PC-9 (cell line): ENCODE measurements at regions not wholly inside any gene's neighbourhood (a gene's known extent, or its start where the extent isn't known, plus 50 kb on each side); places are given as distances from the start of the nearest gene placed in this dataset.

Source experiments
- BruUV-seq: library from RNA; stranded (reverse); fragments of 400-500 nt; replicated peaks from 2 replicates; lab custom pipeline; 2021; lab: Mats Ljungman, UMichigan
- CTCF ChIA-PET: fragments of 300-600 bp; sonication (Branson Sonifier 250); formaldehyde crosslinking; loops from one replicate; lab custom pipeline; 2022; ENCODE audit warnings: antibody characterized with exemption; lab: Charles Lee
- POLR2A ChIA-PET: fragments of 300-600 bp; sonication (Branson Sonifier 250); formaldehyde crosslinking; loops from one replicate; lab custom pipeline; 2022; ENCODE audit warnings: antibody characterized with exemption; ENCODE audit not compliant: unreplicated experiment; lab: Charles Lee
- DNase-seq, 2 experiments: peaks; one replicate each; pipeline versions ENCODE4 v3.0.0 to v3.0.0-alpha.2; 2015 to 2022; ENCODE audit warnings: mixed read lengths in 1 of 2
- H2AFZ ChIP-seq: fragments of 200-600 bp; sonication (generic); 2 replicates; pipeline ENCODE4 v1.8.1; 2017; ENCODE audit warnings: antibody characterized with exemption
- H3F3A ChIP-seq: fragments of 200-600 bp; sonication (generic); 2 replicates; pipeline ENCODE4 v1.8.1; 2017; ENCODE audit warnings: antibody characterized with exemption, mild to moderate bottlenecking, low read depth; ENCODE audit not compliant: insufficient read depth
- H3K27ac ChIP-seq: fragments of 200-600 bp; sonication (generic); 2 replicates; pipeline ENCODE4 v1.6.1; 2016; ENCODE audit warnings: mixed run types
- H3K27me3 ChIP-seq: fragments of 200-600 bp; sonication (generic); 2 replicates; pipeline ENCODE4 v1.6.1; 2016; ENCODE audit warnings: low read depth, mixed run types; ENCODE audit not compliant: insufficient read depth
- H3K36me3 ChIP-seq: fragments of 200-600 bp; sonication (generic); 2 replicates; pipeline ENCODE4 v1.6.1; 2016; ENCODE audit warnings: low read depth, mixed run types
- H3K4me1 ChIP-seq: fragments of 200-600 bp; sonication (generic); replicated peaks from 2 replicates; pipeline ENCODE4 v1.6.1; 2016; ENCODE audit warnings: mixed run types; ENCODE audit not compliant: insufficient read depth
- H3K4me2 ChIP-seq: fragments of 200-600 bp; sonication (generic); 2 replicates; pipeline ENCODE4 v1.6.1; 2017; ENCODE audit warnings: mixed run types
- H3K4me3 ChIP-seq: fragments of 200-600 bp; sonication (generic); 2 replicates; pipeline ENCODE4 v1.6.1; 2016; ENCODE audit warnings: mixed run types
- H3K79me2 ChIP-seq: fragments of 200-600 bp; sonication (generic); 2 replicates; pipeline ENCODE4 v1.6.1; 2017; ENCODE audit warnings: low read depth, mixed run types
- H3K9me2 ChIP-seq: fragments of 200-600 bp; sonication (generic); 2 replicates; pipeline ENCODE4 v1.8.1; 2017; ENCODE audit warnings: mild to moderate bottlenecking; ENCODE audit not compliant: insufficient read depth
- H3K9me3 ChIP-seq: fragments of 200-600 bp; sonication (generic); 2 replicates; pipeline ENCODE4 v1.8.1; 2016; ENCODE audit warnings: low read depth; ENCODE audit not compliant: insufficient read depth
- H4K20me1 ChIP-seq: fragments of 200-600 bp; sonication (generic); 2 replicates; pipeline ENCODE4 v1.8.1; 2017; ENCODE audit not compliant: insufficient read depth
- CTCF ChIP-seq: fragments of 200-600 bp; sonication (generic); conservative IDR thresholded peaks from 2 replicates; pipeline ENCODE4 v1.6.1; 2017; ENCODE audit warnings: mixed run types, antibody characterized with exemption, mild to moderate bottlenecking, moderate library complexity
- EZH2 ChIP-seq: fragments of 200-600 bp; sonication (generic); IDR thresholded peaks from 2 replicates; pipeline ENCODE4 v1.8.0; 2017; ENCODE audit warnings: antibody characterized with exemption, low read depth
- intact Hi-C: fragments of 100-400 bp; cut with micrococcal nuclease; formaldehyde crosslinking; loops from one replicate; pipeline ENCODE4 v1.10.0; 2022; ENCODE audit not compliant: unreplicated experiment

GRCh38 chrX:25976683-25977310, 161.3 kb upstream of the MAGEB18 start:
- no peak for TF ChIP-seq CTCF
- TF ChIP-seq EZH2 = no peak
- POLR2A ChIA-PET = no interaction called here
- no peaks in the 10 kb centered on the region for H3K27me3 ChIP-seq
- CTCF ChIA-PET = no interaction called here
- H3K9me3 ChIP-seq = no peaks in the 10 kb centered on the region
- no peaks in the 10 kb centered on the region for H3F3A ChIP-seq
- H3K27ac ChIP-seq = no peak overlapping the region
- no peaks in the 10 kb centered on the region for H4K20me1 ChIP-seq
- no peaks in the 10 kb centered on the region for H3K9me2 ChIP-seq
- no peak overlapping the region for H2AFZ ChIP-seq
- H3K79me2 ChIP-seq = no peaks in the 10 kb centered on the region
- no peaks in the 10 kb centered on the region for H3K4me1 ChIP-seq
- H3K4me3 ChIP-seq = no peak overlapping the region
- no peaks in the 10 kb centered on the region for H3K36me3 ChIP-seq
- DNase-seq = no peak
- no TSS peak for BruUV-seq
- no peak overlapping the region for H3K4me2 ChIP-seq
- intact Hi-C loops = no loop called here

- no peak overlapping the region for H2AFZ ChIP-seq
- ChIA-PET CTCF (no interaction called here), POLR2A (no interaction called here)
- TF ChIP-seq CTCF (no peak), EZH2 (no peak)
- DNase-seq = no peak
- H4K20me1 ChIP-seq = no peaks in the 10 kb centered on the region
- H3K36me3 ChIP-seq = no peaks in the 10 kb centered on the region
- no peak overlapping the region for H3K4me3 ChIP-seq
- no peaks in the 10 kb centered on the region for H3K4me1 ChIP-seq
- no peak overlapping the region for H3K27ac ChIP-seq
- H3K9me3 ChIP-seq = no peaks in the 10 kb centered on the region
- H3K27me3 ChIP-seq = no peaks in the 10 kb centered on the region
- no peak overlapping the region for H3K4me2 ChIP-seq
- H3K79me2 ChIP-seq = no peaks in the 10 kb centered on the region
- no peaks in the 10 kb centered on the region for H3F3A ChIP-seq
- intact Hi-C loops = no loop called here
- no peaks in the 10 kb centered on the region for H3K9me2 ChIP-seq
- no TSS peak for BruUV-seq
Measured at GRCh38 chrX:25998687-25999086, 139.5 kb upstream of the MAGEB18 start.

- Histone ChIP-seq H3K36me3 (no peaks in the 10 kb centered on the region), H4K20me1 (no peaks in the 10 kb centered on the region), H3K79me2 (no peaks in the 10 kb centered on the region), H3K4me1 (no peaks in the 10 kb centered on the region), H3F3A (no peaks in the 10 kb centered on the region), H2AFZ (no peak overlapping the region), H3K9me2 (no peaks in the 10 kb centered on the region), H3K9me3 (no peaks in the 10 kb centered on the region), H3K27me3 (no peaks in the 10 kb centered on the region), H3K4me2 (no peak overlapping the region), H3K27ac (no peak overlapping the region), H3K4me3 (no peak overlapping the region)
- CTCF ChIA-PET = no interaction called here
- BruUV-seq = no TSS peak
- no peak for DNase-seq
- POLR2A ChIA-PET = no interaction called here
- intact Hi-C loops = no loop called here
- TF ChIP-seq EZH2 (no peak), CTCF (no peak)
Measured at GRCh38 chrX:26007462-26007861, 130.7 kb upstream of the MAGEB18 start.
